ENCODE measurements at regions not wholly inside any gene's neighbourhood (a gene's known extent, or its start where the extent isn't known, plus 50 kb on each side); places are given as distances from the start of the nearest gene placed in this dataset.

DNA sequence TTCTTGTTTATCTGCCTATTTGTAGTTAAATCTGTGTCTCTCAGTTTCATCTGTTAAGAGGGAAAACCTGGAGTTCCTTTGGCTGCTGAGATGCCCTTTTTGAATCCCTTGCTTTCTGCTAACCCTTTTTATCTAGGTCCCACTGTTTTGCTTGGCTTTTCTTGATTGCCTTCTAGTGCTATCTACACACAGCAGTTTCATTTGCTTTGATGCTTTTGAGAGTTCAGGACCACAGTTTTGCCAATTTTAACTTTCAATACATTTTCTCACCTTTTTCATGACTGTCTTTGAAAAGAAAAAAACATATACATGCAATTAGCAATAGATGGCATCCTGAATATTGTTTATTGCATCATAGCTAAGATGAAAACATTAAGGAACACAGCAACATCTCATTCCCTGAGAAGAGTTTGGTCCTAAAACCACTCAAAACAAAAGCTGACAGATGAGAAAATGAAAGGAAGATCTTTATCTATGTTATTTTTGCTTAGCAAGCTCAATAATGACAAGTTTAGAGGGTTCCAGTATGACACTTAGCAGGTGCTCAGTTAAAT is 241.4 kb upstream of the MEX3C start:
- no peak overlapping the region for H3K27ac Mint-ChIP-seq
- peaks cover 8% of the 10 kb centered on the region for H3K4me1 Mint-ChIP-seq (ENCODE audit: low read depth)
- H3K36me3 Mint-ChIP-seq (ENCODE audit: low read depth): no peaks in the 10 kb centered on the region
- H3K9me3 Mint-ChIP-seq: no peaks in the 10 kb centered on the region
- no peak for DNase-seq
- peaks cover 46% of the 10 kb centered on the region for H3K27me3 Mint-ChIP-seq
- no peak overlapping the region for H3K4me3 Mint-ChIP-seq

DNA sequence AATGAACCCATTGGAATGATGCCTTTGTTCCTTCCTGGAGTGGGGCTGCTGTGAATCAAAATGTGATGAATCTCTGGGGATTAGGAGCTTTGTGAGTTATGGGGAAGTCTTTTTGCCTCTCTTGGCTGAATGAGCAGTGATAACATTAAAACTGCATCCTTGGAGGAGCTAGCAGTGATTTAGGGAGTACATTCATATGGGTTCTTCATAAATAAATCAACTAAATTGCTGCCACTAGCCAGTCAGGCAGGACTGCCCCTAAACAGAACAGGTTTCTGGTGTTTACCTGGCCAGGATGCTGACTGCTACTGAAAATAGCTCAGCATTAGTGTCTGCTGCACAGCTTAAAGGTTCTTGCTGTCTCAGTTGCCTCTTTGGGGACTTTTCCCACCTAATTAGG is 244.5 kb upstream of the MEX3C start:
- Mint-ChIP-seq H3K4me1 (ENCODE audit: low read depth) (peaks cover 8% of the 10 kb centered on the region), H3K36me3 (ENCODE audit: low read depth) (no peaks in the 10 kb centered on the region), H3K4me3 (no peak overlapping the region), H3K27ac (no peak overlapping the region), H3K27me3 (peaks cover 41% of the 10 kb centered on the region), H3K9me3 (no peaks in the 10 kb centered on the region)
- no peak for DNase-seq

DNA sequence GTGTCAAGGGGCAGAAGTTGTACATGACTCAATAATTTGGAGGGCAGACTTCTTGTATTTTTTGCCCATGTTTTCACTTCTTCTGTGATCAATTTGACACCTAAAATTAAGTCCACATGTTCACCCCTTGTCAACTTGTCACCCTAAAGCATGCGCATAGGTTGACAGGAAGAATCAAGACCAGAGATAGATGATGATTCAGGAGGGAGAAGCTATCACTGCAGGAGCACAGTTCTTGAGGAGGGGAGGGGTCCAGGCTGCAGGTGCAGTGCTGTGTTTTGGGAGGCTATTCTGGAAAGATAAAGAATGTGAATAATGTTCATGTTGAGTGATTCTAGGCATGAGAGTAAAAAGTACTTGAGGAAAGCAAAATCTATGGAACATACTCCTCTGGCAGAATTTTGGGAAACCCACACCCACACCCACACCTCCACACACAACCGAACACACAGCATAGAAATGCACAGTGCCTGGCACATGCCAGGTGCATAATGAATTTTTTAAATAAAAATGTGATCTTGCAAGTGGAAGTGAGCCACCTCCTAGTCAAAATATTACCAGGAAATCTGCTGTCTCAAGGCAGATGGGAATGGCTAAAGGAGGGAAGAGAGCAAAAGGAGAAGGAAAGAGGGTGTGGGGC is 249.2 kb upstream of the MEX3C start:
- no peaks in the 10 kb centered on the region for H3K9me3 Mint-ChIP-seq

DNA sequence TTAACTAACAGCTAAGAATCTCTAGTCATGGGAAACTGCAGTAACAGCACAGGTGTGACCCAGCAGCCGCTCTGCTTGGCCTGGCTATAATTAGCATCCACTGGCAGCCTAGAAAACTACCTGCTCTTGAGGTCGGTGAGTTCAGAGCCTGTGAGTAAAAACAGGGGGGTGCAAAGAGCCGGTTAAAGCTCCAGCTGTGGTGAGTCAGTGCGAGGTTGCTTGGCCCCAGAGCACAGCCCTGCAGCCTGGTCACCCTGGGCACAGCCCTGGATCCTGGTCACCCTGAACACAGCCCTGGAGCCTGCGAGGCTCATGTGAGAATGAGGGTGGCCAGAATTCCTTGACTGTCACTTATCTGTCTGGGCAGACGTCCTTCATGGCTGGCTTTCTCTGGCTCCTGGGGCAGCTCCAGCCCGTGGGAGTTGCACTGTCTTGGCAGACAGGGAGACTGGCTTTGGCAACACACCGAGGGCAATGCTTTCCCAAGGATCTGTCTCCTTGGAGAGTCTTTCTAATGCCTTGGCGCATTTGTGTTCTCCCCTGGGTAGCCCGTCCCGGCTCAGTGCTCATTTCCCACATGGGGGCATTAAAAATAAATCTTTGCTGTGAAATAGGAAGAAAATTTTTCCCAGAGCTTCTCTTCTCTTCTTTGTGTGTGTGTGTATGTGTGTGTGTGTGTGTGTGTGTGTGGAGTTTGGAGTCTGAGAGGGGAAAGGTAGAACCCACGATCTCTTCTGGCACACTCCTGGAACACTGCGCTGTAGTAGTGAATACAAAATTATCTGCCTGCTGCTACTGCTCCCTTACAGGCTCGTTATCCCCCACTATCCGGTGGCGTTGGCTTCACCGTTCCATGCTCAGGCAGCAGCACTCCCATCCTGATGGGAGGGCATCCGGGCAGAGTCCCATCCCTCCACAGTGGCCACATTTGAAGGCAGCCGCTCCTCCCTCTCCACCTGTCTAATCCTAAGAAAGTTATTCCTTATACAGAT is 250.2 kb upstream of the MEX3C start:
- DNase-seq: no peak
- H3K4me1 Mint-ChIP-seq (ENCODE audit: low read depth): no peaks in the 10 kb centered on the region
- H3K36me3 Mint-ChIP-seq (ENCODE audit: low read depth): no peaks in the 10 kb centered on the region
- H3K27ac Mint-ChIP-seq: no peak overlapping the region
- H3K4me3 Mint-ChIP-seq: no peak overlapping the region
- no peaks in the 10 kb centered on the region for H3K9me3 Mint-ChIP-seq
- peaks cover 29% of the 10 kb centered on the region for H3K27me3 Mint-ChIP-seq

More for the DNA sequence above, 249.2 kb upstream of the MEX3C start:
- Mint-ChIP-seq H3K36me3 (ENCODE audit: low read depth) (no peaks in the 10 kb centered on the region), H3K4me1 (ENCODE audit: low read depth) (no peaks in the 10 kb centered on the region), H3K4me3 (no peak overlapping the region), H3K27ac (no peak overlapping the region), H3K27me3 (peaks cover 36% of the 10 kb centered on the region)
- DNase-seq: no peak

DNA sequence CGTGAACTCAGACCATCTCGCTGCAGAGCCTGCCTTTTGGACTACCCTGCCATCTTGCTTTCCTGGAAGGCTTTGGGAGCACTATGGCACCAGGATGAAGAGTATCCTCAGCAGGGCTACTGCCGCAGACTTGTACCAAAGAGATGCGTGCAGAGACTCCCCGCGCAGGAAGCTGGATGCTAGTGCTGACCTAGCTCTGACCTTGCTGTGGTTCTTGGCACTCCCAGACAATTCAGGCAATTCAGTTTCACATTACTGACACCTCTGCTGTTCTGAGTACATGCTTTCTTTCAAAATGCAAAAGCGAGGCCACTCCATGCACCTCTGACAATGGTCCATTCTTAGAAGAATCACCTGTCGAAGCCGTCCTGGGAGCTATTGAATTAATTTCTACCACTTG is 251.5 kb upstream of the MEX3C start:
- no peaks in the 10 kb centered on the region for H3K36me3 Mint-ChIP-seq (ENCODE audit: low read depth)
- H3K9me3 Mint-ChIP-seq: no peaks in the 10 kb centered on the region
- H3K4me3 Mint-ChIP-seq: no peak overlapping the region
- H3K27ac Mint-ChIP-seq: no peak overlapping the region
- H3K27me3 Mint-ChIP-seq: peaks cover 18% of the 10 kb centered on the region
- no peak for DNase-seq
- H3K4me1 Mint-ChIP-seq (ENCODE audit: low read depth): no peaks in the 10 kb centered on the region

DNA sequence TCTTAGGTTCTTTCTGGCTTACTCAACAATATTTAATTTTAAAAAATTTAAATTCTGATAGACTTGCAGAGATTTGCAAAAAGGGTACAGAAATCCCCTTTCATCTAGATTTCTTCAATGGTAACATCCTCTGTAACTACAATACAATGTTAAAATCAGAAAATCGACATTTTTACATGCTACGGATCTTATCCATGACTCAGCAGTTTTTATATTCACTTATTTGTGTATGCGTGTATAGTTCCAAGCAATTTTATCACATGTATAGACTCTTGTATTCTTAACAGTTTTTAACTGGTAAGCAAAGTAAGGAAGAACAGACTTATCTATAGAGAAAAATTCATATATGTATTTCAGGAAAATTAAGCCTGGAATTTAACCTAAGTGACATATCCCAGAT is 256.1 kb upstream of the MEX3C start:
- no peaks in the 10 kb centered on the region for H3K36me3 Mint-ChIP-seq (ENCODE audit: low read depth)
- no peak overlapping the region for H3K27ac Mint-ChIP-seq
- no peak for DNase-seq
- no peaks in the 10 kb centered on the region for H3K9me3 Mint-ChIP-seq
- H3K4me3 Mint-ChIP-seq: no peak overlapping the region
- H3K27me3 Mint-ChIP-seq: peaks cover 8% of the 10 kb centered on the region
- H3K4me1 Mint-ChIP-seq (ENCODE audit: low read depth): no peaks in the 10 kb centered on the region

DNA sequence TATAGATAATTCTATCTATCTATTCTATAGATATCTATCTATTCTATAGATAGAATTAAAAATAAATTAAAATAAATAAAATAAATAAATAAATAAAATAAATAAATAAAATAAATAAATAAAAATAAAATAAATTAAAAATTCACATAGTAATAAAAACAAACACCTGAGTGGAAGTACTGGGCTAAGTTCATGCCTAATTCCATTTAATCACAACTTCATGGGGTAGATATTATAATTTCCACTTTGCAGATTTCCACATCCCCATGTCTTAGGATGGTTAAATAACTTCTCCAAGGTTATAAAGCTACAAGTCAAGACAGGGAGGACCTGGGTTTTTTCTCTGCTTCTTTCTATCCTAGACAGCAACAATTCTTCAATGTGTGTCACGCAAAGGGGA is 261.4 kb upstream of the MEX3C start:
- H3K27ac Mint-ChIP-seq: no peak overlapping the region
- H3K27me3 Mint-ChIP-seq: peaks cover 9% of the 10 kb centered on the region
- no peaks in the 10 kb centered on the region for H3K9me3 Mint-ChIP-seq
- no peaks in the 10 kb centered on the region for H3K4me1 Mint-ChIP-seq (ENCODE audit: low read depth)
- H3K4me3 Mint-ChIP-seq: no peak overlapping the region
- no peak for DNase-seq
- no peaks in the 10 kb centered on the region for H3K36me3 Mint-ChIP-seq (ENCODE audit: low read depth)

DNA sequence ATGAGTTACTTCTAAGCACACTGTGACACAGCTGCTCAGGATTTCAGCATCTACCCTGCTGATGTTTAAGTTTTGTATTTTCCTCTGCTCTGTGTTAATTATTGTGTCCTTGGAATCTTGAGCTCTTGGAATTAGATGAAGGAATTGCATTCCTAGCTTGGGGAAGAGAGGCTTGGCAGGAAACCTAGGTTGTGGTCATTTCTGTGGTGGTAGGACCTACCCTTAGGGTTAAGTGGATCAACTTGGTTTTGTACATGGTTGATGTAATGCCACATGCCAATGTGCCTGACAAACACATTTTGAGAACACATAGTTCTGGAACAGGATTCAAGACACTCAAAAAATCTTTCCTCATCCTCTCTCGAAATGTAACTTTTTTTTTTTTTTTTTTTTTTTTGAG is 264.5 kb upstream of the MEX3C start:
- no peaks in the 10 kb centered on the region for H3K36me3 Mint-ChIP-seq (ENCODE audit: low read depth)
- H3K27ac Mint-ChIP-seq: no peak overlapping the region
- DNase-seq: no peak
- H3K9me3 Mint-ChIP-seq: no peaks in the 10 kb centered on the region
- no peaks in the 10 kb centered on the region for H3K4me1 Mint-ChIP-seq (ENCODE audit: low read depth)
- peaks cover 14% of the 10 kb centered on the region for H3K27me3 Mint-ChIP-seq
- no peak overlapping the region for H3K4me3 Mint-ChIP-seq

DNA sequence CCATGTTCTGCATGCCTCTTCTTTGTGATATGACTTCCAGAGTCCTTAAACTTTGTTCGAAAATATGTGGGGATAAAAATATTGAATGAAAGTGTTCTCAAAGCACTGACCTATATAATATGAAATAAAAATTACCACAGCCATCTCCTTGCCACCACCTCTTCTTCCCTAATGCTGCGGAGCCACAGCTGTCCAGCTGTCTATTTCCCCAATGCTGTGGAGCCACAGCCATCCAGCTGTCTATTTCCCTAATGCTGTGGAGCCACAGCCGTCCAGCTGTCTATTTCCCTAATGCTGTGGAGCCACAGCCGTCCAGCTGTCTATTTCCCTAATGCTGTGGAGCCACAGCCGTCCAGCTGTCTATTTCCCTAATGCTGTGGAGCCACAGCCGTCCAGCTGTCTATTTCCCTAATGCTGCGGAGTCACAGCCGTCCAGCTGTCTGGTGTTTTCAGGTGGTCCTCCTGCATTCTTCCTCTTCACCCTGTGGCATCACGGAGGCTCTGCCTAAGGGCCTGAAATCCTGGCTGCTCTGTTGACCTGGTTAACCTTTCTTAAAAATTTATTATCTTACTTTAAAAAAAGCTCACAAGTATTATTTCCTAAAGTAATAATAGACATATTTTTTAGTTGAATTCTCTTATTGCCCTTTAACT is 266.1 kb upstream of the MEX3C start:
- Mint-ChIP-seq H3K4me1 (ENCODE audit: low read depth) (no peaks in the 10 kb centered on the region), H3K36me3 (ENCODE audit: low read depth) (no peaks in the 10 kb centered on the region), H3K4me3 (no peak overlapping the region), H3K27ac (no peak overlapping the region), H3K9me3 (no peaks in the 10 kb centered on the region), H3K27me3 (peaks cover 12% of the 10 kb centered on the region)
- DNase-seq: no peak

DNA sequence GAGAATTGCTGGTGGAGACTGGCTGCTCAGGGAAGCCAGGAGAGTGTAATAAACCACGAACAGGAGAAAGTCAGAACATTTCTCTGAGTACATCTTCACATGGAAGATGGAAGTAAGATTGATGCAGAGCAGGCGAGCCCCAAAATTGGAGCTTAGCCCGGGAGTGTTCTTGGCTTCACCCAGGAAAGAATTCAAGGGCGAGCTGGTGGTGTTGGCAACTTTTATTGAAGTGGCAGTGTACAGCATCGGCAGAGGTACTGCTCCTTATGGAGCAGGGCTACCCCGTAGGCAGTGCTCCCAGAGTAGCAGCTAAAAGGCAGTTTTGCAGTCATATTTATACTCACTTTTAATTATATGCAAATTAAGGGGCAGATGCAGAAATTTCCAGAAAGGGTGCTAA is 281.4 kb upstream of the MEX3C start:
- DNase-seq: no peak
- peaks cover 7% of the 10 kb centered on the region for H3K27me3 Mint-ChIP-seq
- H3K4me1 Mint-ChIP-seq (ENCODE audit: low read depth): no peaks in the 10 kb centered on the region
- H3K27ac Mint-ChIP-seq: no peak overlapping the region
- no peak overlapping the region for H3K4me3 Mint-ChIP-seq
- no peaks in the 10 kb centered on the region for H3K9me3 Mint-ChIP-seq
- H3K36me3 Mint-ChIP-seq (ENCODE audit: low read depth): no peaks in the 10 kb centered on the region

DNA sequence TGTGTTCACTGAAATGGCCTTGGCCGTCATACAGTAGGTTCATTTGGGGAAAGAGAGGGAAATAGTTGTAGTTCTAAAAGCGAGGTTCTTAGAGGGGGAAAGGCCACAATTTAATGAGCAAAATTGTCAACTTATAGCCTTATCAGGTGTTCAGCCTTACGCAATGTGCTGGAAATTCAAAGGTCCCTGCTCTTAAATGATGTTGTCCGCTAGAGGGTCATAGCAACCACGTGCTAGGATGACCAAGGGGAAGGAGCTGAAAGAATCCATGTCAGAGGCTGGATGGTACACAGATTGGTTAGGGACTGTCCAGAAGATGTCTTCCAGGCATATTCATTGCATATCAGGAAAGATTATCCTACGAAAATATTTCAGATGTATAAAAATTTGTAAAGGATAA is 282.3 kb upstream of the MEX3C start:
- Mint-ChIP-seq H3K27ac (no peak overlapping the region), H3K27me3 (peaks cover under 1% of the 10 kb centered on the region), H3K4me1 (ENCODE audit: low read depth) (no peaks in the 10 kb centered on the region), H3K9me3 (no peaks in the 10 kb centered on the region), H3K36me3 (ENCODE audit: low read depth) (no peaks in the 10 kb centered on the region), H3K4me3 (no peak overlapping the region)
- DNase-seq: no peak

DNA sequence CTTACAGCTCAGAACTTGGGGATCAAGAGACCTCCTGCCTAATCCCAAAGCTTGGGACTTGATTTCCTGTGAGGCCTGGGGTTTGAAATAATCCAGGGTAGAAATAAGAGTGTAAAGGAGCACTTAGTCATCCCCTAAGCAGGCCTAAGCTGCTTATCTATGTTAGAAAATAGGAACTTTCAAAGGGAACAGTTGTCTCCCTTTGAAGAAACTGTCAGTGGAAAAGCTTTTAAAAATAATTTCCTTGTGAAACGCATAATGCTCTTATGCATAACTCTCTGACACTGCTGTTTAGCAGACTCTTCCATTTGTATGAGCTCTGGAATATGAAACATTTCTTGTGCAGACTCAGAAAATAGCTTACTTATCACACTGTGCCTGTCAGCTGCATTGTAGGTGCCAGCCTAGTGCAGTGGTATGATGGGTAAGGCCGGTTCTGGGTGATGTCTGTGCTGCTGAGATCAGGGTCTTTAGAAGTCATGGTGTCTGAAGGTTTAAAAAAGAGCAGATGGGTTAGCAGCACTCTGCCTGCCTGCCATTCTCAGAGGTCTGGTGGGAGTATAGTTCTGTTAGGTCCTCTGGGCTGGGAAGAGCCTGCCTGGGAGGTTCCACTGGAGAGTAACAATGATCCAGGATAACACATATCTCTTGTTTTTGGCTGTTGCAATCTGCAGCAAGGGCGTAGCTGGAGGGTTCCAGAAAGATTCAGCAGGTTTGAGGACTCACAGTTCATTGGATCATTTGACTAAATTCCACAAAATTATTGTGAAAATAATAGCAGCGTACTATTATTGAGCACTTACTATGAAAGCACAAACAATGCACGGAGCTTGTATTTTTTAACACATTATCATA is 283.2 kb upstream of the MEX3C start:
- no peaks in the 10 kb centered on the region for H3K4me1 Mint-ChIP-seq (ENCODE audit: low read depth)
- H3K27me3 Mint-ChIP-seq: no peaks in the 10 kb centered on the region
- no peaks in the 10 kb centered on the region for H3K36me3 Mint-ChIP-seq (ENCODE audit: low read depth)
- no peak overlapping the region for H3K27ac Mint-ChIP-seq
- H3K9me3 Mint-ChIP-seq: no peaks in the 10 kb centered on the region
- DNase-seq: no peak
- no peak overlapping the region for H3K4me3 Mint-ChIP-seq

DNA sequence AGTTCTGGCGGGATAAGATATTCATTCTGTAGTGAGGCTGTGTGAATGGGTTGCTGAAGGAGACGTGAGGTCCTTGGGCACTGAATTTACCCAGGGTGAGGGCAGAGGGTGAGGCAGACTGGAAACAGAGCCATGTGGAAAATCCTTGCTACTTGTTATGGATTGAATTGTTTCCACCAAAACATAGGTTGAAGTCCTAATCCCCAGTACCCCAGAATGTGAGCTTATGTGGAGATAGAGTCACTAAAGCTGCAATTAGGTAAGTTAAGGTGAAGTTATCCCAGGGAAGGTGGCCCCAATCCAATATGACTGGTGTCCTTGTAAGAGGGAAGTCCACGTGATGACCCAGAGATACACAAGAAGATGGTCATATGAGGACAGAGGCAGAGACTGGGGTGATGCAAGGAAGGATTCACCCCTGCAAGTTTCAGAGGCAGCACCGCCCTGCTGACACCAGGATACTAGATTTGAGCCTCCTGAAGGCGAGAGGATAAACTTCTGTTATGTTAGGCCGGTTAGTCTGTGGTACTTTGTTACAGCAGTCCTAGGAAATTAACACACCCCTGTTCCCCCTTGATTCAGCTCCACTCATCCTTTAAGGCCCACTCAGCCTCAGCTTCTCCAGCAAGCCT is 289.4 kb upstream of the MEX3C start:
- H3K27ac Mint-ChIP-seq: no peak overlapping the region
- H3K4me3 Mint-ChIP-seq: no peak overlapping the region
- DNase-seq: no peak
- no peaks in the 10 kb centered on the region for H3K4me1 Mint-ChIP-seq (ENCODE audit: low read depth)
- no peaks in the 10 kb centered on the region for H3K27me3 Mint-ChIP-seq
- no peaks in the 10 kb centered on the region for H3K36me3 Mint-ChIP-seq (ENCODE audit: low read depth)
- H3K9me3 Mint-ChIP-seq: no peaks in the 10 kb centered on the region

DNA sequence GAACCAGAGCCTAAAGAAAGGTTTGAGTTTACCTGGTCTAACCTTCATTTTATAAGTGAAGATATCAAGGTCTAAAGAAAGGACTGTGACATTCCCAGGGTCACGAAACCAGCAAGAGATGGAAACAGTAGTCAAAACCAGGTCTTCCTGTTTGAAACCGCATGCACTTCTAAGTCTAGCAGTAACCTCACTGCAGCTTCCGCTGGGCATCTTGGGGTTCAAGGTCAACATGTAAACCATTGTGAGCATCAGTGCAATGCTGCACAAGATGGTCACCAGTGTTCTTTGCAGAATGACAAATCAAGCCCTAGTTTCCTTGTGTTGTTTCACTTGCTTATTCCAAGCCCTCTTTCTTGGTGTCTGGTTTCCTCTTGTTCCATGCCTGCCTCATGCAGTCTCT is 292.9 kb upstream of the MEX3C start:
- H3K9me3 Mint-ChIP-seq: no peaks in the 10 kb centered on the region
- no peaks in the 10 kb centered on the region for H3K36me3 Mint-ChIP-seq (ENCODE audit: low read depth)
- no peaks in the 10 kb centered on the region for H3K4me1 Mint-ChIP-seq (ENCODE audit: low read depth)
- no peak overlapping the region for H3K4me3 Mint-ChIP-seq
- no peak overlapping the region for H3K27ac Mint-ChIP-seq
- DNase-seq: no peak
- H3K27me3 Mint-ChIP-seq: peaks cover 6% of the 10 kb centered on the region
